HG02571 (cell line): ENCODE measurements at regions not wholly inside any gene's neighbourhood (a gene's known extent, or its start where the extent isn't known, plus 50 kb on each side); places are given as distances from the start of the nearest gene placed in this dataset.
"Not testable (repeated sequence)": the region's sequence is repeated elsewhere in the genome, so short reads cannot be mapped to it uniquely, and the experiment has no call there.

Source experiments
- ATAC-seq: cut with Tn5 transposase; IDR thresholded peaks from one replicate; pipeline ENCODE4 v1.9.1; 2021; ENCODE audit warnings: mild to moderate bottlenecking, moderate library complexity; ENCODE audit not compliant: unreplicated experiment

- not testable (repeated sequence) for ATAC-seq
These were observed 278.8 kb downstream of the FAM47B start for GRCh38 chrX:35221391-35221790.

GRCh38 chrX:35244088-35244741 lies 301.6 kb downstream of the FAM47B start:
- no peak for ATAC-seq

DNA sequence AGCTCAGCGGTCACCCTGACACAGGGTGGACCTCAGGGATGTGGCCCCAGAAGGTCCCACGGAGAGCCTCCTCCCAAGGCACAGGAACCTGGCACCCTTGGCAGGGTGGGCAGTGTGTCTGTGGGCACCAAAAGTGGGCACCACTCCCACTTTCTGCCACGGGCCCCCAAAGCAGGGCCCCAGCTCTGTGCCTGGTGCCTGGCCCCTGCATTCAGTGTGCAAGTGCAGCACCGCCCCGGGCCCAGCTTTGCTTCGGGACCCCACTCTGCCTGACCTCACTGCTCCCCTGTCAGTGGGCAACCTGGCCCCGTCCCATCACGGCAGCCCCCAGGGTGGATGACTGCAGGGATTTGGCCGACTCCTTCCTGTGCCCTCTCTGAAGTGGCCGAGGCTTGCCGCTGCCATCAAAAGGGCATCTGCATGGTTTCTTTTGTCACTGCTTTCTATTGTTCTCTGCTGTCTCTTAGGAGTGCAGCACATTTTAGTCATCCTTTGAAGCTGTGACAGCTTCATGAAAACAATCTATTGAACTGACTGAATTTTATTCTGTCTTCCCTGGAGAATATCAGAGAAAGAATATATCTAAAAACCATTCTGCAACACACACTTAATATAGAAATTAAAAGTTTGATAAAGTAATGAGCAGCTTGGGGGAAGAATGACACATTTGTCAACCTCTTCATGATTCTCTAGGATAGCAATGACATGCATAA lies 302.4 kb downstream of the FAM47B start:
- ATAC-seq = no peak

GRCh38 chrX:35251226-35251625 lies 308.6 kb downstream of the FAM47B start:
- ATAC-seq = no peak

DNA sequence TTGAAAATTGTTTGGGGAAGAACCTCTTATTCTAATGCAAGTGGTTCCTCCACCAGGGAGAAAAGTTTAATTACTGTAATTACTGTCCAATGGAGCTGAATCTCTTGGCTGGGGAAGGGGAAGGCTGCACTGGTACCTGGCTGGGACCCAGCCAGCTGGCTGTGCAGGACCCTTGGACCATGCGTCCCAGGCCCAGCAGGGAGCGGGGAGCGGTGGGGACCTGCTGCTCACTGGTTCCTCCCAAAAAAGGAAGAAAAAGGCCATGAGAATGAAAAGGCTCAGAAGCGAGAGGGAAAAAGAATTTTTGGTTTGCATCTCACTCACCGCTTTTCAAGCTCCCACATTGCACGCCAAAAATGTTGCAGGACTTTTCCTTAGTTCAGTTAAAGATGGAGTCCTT lies 333.5 kb downstream of the FAM47B start:
- no peak for ATAC-seq

DNA sequence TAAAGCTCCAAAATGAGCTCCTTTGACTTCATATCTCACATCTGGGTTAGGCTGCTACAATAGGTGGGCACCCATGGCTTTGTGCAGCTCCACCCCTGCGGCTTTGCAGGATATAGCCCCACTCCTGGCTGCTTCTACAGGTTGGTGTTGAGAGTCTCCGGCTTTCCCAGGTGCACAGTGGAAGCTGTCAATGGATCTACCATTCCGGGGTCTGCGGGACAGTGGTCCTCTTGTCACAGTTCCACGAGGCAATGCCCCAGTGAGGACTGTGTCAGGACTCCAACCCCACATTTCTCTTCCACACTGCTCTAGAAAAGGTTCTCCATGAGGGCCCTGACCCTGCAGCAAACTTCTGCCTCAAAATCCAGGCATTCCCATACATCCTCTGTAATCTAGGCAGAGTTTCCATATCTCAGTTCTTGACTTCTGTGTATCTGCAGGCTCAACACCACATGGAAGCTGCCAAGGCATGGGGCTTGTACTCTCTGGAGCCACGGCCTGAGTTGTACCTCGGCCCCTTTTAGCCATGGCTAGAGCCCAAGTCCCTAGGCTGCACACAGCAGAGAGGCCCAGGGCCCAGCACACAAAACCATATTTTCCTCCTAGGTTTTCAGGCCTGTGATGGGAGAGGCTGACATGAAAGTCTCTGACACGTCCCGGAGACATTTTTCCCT lies 342.8 kb downstream of the FAM47B start:
- ATAC-seq = no peak

- no peak for ATAC-seq
These were observed 346.1 kb downstream of the FAM47B start for GRCh38 chrX:35288657-35289056.

DNA sequence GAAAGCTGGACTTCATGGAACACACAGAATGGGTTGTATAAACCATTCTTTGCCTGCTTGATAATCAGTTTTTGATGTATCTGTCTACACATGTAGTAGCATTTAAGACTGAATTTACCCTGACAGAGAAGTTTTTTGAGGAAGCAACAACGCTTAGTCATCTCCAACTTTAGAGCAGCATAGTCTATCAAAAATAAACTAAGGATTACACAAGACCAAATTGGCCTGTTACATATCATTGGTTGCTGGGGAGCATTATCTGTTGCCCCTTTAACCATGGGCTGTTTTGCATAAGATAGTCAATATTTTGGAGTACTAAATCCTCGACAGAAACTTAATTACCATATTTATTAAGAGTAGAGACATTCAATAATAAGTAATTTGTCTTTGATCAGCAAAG lies 347.4 kb downstream of the FAM47B start:
- no peak for ATAC-seq

- ATAC-seq = no peak
These were observed 348.4 kb downstream of the FAM47B start for GRCh38 chrX:35291013-35291412.

DNA sequence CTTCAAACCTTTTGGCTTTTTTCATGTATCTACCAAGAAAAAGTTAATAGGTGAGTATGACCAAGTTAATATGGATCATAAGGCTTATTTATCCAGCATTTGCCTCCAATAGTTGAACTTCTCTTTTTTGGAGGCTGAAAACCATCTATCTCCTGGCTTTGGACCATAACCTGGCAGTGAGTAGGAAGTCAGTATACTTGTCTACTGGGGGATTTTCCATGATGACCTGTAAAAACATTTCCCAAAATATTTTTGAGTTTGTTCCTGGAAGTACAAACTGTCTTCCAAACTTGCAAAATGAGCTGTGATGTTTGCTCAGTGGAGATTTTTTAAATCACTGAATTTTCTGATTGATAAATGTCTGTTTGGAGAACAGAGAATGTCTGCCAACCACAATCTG lies 349.9 kb downstream of the FAM47B start:
- no peak for ATAC-seq

DNA sequence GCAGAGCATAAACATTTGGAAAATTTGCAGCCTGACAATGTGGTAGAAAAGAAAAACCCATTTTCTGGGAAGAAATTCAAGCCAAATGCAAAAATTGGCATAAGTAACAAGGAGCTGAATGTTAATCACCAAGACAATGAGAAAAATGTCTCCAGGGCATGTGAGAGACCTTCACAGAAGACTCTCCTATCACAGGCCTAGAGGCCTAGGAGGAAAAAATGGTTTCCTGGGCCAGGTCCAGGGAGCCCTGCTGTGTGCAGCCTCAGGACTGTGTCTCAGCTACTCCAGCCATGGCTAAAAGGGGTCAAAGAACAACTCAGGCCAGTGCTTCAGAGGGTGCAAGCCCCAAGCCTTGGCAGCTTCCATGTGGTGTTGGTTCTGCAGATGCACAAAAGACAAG lies 362.4 kb downstream of the FAM47B start:
- ATAC-seq = not testable (repeated sequence)

- ATAC-seq = no peak
These were observed 397.2 kb downstream of the FAM47B start for GRCh38 chrX:35339796-35340195.

DNA sequence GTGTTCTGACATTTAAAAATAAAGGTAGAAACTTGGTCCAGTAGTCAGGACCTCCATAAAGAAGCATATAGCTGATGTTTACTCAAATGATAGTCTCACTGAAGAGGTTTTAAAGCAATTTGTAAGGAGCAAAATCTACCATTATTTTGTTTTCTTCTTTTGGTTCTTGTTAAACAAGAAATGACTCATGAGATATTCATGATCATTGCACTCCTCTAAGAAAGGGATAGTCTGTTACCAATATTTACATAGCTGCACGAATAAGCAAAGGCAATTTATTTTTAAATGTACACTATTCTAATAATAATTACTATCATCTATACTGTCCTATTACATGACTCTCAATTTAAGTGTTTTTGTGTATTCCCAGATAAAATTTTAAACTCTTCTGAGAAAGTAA lies 397.9 kb downstream of the FAM47B start:
- no peak for ATAC-seq

DNA sequence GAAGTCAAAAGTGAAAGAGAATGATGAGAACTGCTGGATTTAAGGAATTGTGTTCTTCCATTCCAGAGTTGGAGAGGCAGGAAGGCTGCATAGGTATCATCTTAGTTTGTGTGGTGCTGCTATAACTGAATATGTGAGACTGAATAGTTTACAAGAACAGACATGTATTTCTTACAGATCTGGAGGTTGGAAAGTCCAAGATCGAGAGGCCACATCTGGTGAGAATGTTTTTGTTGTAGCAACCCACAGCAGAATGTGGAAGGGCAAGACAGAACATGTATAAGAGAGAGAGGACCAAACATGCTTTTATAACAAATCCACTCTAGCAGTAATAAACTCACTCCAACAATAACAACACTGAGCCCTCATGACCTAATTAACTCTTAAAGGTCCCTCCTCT lies 408.6 kb downstream of the FAM47B start:
- ATAC-seq = no peak

GRCh38 chrX:35351795-35352483 lies 409.3 kb downstream of the FAM47B start:
- no peak for ATAC-seq

DNA sequence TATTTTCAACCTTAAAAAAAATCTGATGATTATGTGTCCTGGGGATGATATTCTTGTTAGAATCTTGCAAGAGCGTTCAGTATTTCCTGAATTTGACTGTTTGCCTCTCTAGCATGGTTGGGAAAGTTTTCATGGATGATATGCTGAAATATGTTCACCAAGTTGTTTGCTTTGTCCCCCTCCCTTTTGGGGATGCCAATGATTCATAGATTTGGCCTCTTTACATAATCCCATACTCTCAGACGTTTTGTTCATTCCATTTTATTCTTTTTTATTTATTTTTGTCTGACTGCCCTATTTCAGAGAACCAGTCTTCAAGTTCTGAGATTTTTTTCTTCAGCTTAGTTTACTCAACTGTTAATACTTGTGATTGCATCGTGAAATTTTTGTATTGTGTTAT lies 415.1 kb downstream of the FAM47B start:
- ATAC-seq = no peak

DNA sequence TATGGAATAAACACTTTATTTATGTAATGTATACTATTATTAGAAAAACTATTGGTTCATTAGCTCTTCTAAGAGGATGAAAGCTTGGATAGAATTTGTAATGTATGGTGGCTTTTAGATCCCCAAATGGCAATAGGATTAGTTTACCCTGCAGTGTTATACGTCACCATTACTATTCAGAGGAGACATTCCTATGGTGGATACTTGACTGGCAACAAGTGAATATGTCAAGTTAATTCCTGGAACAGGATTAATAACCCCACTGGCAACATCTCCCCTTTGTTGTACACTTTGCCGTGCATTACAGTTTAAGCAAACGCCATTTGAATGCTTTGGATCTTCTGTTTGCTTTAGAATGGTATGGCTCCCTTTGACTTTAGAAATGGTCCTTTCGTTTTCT lies 420.3 kb downstream of the FAM47B start:
- no peak for ATAC-seq

- no peak for ATAC-seq
These were observed 424.0 kb upstream of the MAGEB16 start for GRCh38 chrX:35374116-35374515.

GRCh38 chrX:35380808-35381700 lies 417.1 kb upstream of the MAGEB16 start:
- ATAC-seq = peak; percentile 81

GRCh38 chrX:35381709-35382108 lies 416.4 kb upstream of the MAGEB16 start:
- not testable (repeated sequence) for ATAC-seq

GRCh38 chrX:35382966-35383365 lies 415.2 kb upstream of the MAGEB16 start:
- no peak for ATAC-seq
